ENCODE measurements at regions not wholly inside any gene's neighbourhood (a gene's known extent, or its start where the extent isn't known, plus 50 kb on each side); places are given as distances from the start of the nearest gene placed in this dataset.

GRCh38 chr14:101506926-101507835 is 54.1 kb upstream of the DIO3 start:
- DNase-seq (ENCODE audit: low spot score): no peak

- DNase-seq (ENCODE audit: low spot score): no peak
Observed at GRCh38 chr14:101507836-101508150, 53.5 kb upstream of the DIO3 start.

- no peak for DNase-seq (ENCODE audit: low spot score)
Observed at GRCh38 chr14:101508196-101508947, 52.9 kb upstream of the DIO3 start.

- no peak for DNase-seq (ENCODE audit: low spot score)
Observed at GRCh38 chr14:101508948-101509729, 52.2 kb upstream of the DIO3 start.

GRCh38 chr14:101509730-101510371 is 51.4 kb upstream of the DIO3 start:
- DNase-seq (ENCODE audit: low spot score): no peak

GRCh38 chr14:101511199-101511598 is 50.1 kb upstream of the DIO3 start:
- DNase-seq (ENCODE audit: low spot score): no peak
